ENCODE measurements at regions not wholly inside any gene's neighbourhood (a gene's known extent, or its start where the extent isn't known, plus 50 kb on each side); places are given as distances from the start of the nearest gene placed in this dataset.

GRCh38 chr5:25255128-25255527 lies 610.4 kb upstream of the CDH10 start:
- no peak for TF ChIP-seq EZH2 (IDR thresholded peaks at IDR 0.05; ENCODE audit: borderline replicate concordance, low read depth, low read length, poor library complexity, severe bottlenecking)
- no peak for TF ChIP-seq CTCF (conservative IDR thresholded peaks at IDR 0.05; ENCODE audit: low read depth, low read length)

Data from A673 (cell line).